Brain microvascular endothelial cell (primary cell): ENCODE measurements at regions not wholly inside any gene's neighbourhood (a gene's known extent, or its start where the extent isn't known, plus 50 kb on each side); places are given as distances from the start of the nearest gene placed in this dataset.

Source experiments
- DNase-seq: peaks from one replicate; pipeline ENCODE4 v3.0.0-alpha.2; 2020
- H3K27ac ChIP-seq: fragments of 250-450 bp; sonication (Bioruptor Pico); 2 replicates; pipeline ENCODE4 v1.5.1; 2020; ENCODE audit warnings: mild to moderate bottlenecking, moderate library complexity
- H3K27me3 ChIP-seq: fragments of 250-450 bp; sonication (Bioruptor Pico); replicated peaks from 2 replicates; pipeline ENCODE4 v1.5.1; 2020; ENCODE audit warnings: mild to moderate bottlenecking
- H3K36me3 ChIP-seq: fragments of 250-450 bp; sonication (Bioruptor Pico); replicated peaks from 2 replicates; pipeline ENCODE4 v1.5.1; 2020; ENCODE audit warnings: mild to moderate bottlenecking
- H3K4me3 ChIP-seq: 2 replicates; pipeline ENCODE4 v1.5.1; 2011; ENCODE audit warnings: low read depth, mild to moderate bottlenecking, control low read depth, low read length, moderate library complexity
- CTCF ChIP-seq: IDR thresholded peaks from 2 replicates; pipeline ENCODE4 v1.5.1; 2011; ENCODE audit warnings: low read depth, mild to moderate bottlenecking, moderate library complexity, low read length, control low read depth, inconsistent platforms; ENCODE audit errors: missing control alignments
- in situ Hi-C: cut with HindIII; loops from 2 replicates; pipeline ENCODE4 v1.10.0; 2017; ENCODE audit warnings: low sequenced_read_pairs, low pct_ligation_motif_present

- DNase-seq, result no peak
- no peak for TF ChIP-seq CTCF
- no peaks in the 10 kb centered on the region for H3K27me3 ChIP-seq
- in situ Hi-C loops, result no loop called here
- H3K4me3 ChIP-seq, result no peak overlapping the region
- no peak overlapping the region for H3K27ac ChIP-seq
- H3K36me3 ChIP-seq, result no peaks in the 10 kb centered on the region
Measured at GRCh38 chr3:22364851-22365250, 613.8 kb upstream of the ZNF385D start.

- H3K4me3 ChIP-seq, result no peak overlapping the region
- DNase-seq, result no peak
- in situ Hi-C loops, result no loop called here
- H3K36me3 ChIP-seq, result no peaks in the 10 kb centered on the region
- H3K27ac ChIP-seq, result no peak overlapping the region
- TF ChIP-seq CTCF, result no peak
- no peaks in the 10 kb centered on the region for H3K27me3 ChIP-seq
Measured at GRCh38 chr3:22366781-22367180, 615.8 kb upstream of the ZNF385D start.

GRCh38 chr3:22371036-22371435, 620.0 kb upstream of the ZNF385D start:
- Histone ChIP-seq H3K36me3 (no peaks in the 10 kb centered on the region), H3K4me3 (no peak overlapping the region), H3K27me3 (no peaks in the 10 kb centered on the region), H3K27ac (no peak overlapping the region)
- DNase-seq, result no peak
- in situ Hi-C loops, result no loop called here
- TF ChIP-seq CTCF, result no peak

- no peaks in the 10 kb centered on the region for H3K36me3 ChIP-seq
- in situ Hi-C loops, result no loop called here
- no peak for TF ChIP-seq CTCF
- H3K4me3 ChIP-seq, result peak overlapping the region; percentile 57
- H3K27ac ChIP-seq, result no peak overlapping the region
- DNase-seq, result no peak
- no peaks in the 10 kb centered on the region for H3K27me3 ChIP-seq
Measured at GRCh38 chr3:22371607-22372291, 620.7 kb upstream of the ZNF385D start.

GRCh38 chr3:22372292-22373062, 621.5 kb upstream of the ZNF385D start:
- peak overlapping the region; percentile 57 for H3K4me3 ChIP-seq
- in situ Hi-C loops, result no loop called here
- H3K36me3 ChIP-seq, result no peaks in the 10 kb centered on the region
- no peak for TF ChIP-seq CTCF
- no peak overlapping the region for H3K27ac ChIP-seq
- no peaks in the 10 kb centered on the region for H3K27me3 ChIP-seq
- DNase-seq, result no peak
